HG03097 (cell line): ENCODE measurements at regions not wholly inside any gene's neighbourhood (a gene's known extent, or its start where the extent isn't known, plus 50 kb on each side); places are given as distances from the start of the nearest gene placed in this dataset.
"Not testable (repeated sequence)": the region's sequence is repeated elsewhere in the genome, so short reads cannot be mapped to it uniquely, and the experiment has no call there.

Experiments used
- ATAC-seq: cut with Tn5 transposase; IDR thresholded peaks from one replicate; pipeline ENCODE4 v1.9.1; 2021; ENCODE audit not compliant: unreplicated experiment, low FRiP score

GRCh38 chr13:103894626-103895025 lies 828.4 kb upstream of the SLC10A2 start:
- no peak for ATAC-seq

- no peak for ATAC-seq
Observed at GRCh38 chr13:103884101-103884723, 818.0 kb upstream of the SLC10A2 start.

- ATAC-seq: no peak
Observed at GRCh38 chr13:103883698-103884097, 817.5 kb upstream of the SLC10A2 start.

DNA sequence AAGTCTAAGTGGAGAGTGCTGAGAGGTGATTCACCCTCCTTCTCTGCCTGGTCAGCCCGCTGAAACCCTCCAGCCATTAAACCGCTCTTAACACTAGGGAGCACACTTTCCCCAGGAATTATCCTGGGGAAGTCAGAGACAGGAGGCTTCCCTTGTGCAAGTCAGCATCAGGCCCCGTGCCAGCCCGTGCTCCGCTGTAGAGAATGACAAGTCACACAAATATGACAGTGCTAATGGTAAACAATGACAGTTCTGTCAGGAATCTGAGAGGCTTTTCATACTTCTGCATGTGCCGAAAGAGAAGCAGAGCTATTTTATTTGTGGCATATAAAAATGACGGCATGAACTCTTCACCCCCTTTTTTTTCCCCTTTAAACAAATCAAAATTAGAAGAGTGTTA lies 816.9 kb upstream of the SLC10A2 start:
- no peak for ATAC-seq

GRCh38 chr13:103880146-103880545 lies 813.9 kb upstream of the SLC10A2 start:
- not testable (repeated sequence) for ATAC-seq

DNA sequence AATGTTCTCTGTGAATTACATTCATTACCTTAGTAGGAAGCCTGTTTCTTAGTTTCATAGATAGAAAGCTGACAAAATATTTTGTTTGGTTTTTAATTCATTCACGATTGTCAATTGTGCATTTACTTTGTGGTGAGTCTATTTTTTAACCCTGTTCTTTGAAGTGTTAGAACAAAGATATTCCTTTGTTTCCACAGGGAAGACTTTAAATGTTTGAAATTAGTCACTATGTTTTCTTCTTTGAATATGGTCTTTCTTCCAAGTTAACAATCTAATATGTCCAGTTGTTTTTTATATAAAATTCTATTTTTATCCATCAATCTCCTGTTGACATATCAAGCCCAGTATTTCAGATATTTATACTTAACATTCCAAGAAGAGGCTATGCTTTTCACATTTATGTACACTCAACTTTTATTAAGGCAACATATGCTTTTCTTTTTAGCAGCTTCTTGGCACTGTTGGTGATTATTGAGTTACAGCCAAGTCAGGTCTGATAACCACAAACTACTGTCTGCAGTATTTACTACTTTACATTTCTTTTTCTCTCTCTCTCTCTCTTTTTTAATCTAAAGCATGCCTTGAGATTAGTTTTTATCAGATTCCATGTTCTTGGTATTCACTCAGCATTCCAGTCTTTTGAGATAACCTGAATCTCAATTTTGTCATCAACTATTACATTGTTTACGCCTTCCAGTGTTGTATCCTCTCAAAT lies 812.8 kb upstream of the SLC10A2 start:
- no peak for ATAC-seq

- ATAC-seq: no peak
Observed at GRCh38 chr13:103876571-103876970, 810.4 kb upstream of the SLC10A2 start.

GRCh38 chr13:103873725-103874124 lies 807.5 kb upstream of the SLC10A2 start:
- ATAC-seq: no peak

DNA sequence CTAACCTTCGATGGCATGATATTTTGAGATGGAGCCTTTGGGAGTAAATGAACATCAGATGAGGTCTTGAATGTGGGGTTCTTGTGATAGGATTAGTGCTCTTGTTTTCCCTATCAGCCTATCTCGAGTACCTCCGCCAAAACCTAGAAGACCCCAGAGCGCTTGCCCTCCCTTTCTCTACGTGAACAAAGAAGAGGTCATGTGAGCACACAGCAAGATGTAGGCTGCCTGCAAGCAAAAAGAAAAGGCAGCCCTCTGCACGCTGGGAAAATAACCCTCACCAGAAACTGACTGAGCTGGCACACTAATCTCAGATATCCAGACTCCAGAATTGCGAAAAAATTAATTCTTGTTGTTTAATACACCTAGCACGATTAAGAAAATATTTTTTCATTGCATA lies 799.8 kb upstream of the SLC10A2 start:
- ATAC-seq: no peak

- ATAC-seq: no peak
Observed at GRCh38 chr13:103862525-103862924, 796.3 kb upstream of the SLC10A2 start.

DNA sequence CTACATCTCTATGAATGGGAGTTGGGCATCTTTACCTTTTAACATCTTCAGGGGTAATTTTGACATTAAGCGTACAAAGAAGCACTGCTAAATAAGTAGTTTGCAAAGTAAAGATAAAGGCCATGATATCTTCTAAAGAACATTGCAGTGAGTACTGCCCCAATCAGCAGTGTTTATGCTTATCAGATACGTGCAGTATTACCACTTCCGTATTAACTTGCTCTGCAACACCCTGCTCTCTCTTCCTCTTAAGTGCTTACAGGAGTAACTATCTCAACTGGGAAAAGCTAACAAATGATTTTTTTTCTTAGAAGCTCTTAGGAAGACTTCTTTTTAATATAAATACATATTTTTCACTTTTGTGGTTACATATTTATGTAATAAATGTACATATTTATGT lies 793.7 kb upstream of the SLC10A2 start:
- ATAC-seq: no peak

DNA sequence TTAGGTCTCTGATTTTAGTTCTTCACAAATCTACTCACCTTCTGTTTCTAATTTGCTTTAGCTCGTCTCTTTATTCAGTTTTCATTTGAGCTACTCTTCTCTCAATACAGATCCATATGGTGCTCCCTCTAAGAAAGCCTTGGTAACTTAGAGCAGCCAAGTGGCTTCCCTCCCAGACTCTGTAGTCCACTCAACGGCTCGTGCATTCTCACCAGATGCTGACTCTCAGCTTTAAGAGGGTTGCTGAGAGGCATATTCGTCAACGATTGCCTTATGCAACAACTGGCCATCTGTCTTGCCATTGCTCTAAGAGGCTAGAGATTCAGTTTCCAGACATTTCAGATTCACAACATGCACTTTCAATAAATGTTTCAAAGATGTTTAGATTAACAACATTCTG lies 785.8 kb upstream of the SLC10A2 start:
- no peak for ATAC-seq

- ATAC-seq: no peak
Observed at GRCh38 chr13:103844471-103844870, 778.3 kb upstream of the SLC10A2 start.

DNA sequence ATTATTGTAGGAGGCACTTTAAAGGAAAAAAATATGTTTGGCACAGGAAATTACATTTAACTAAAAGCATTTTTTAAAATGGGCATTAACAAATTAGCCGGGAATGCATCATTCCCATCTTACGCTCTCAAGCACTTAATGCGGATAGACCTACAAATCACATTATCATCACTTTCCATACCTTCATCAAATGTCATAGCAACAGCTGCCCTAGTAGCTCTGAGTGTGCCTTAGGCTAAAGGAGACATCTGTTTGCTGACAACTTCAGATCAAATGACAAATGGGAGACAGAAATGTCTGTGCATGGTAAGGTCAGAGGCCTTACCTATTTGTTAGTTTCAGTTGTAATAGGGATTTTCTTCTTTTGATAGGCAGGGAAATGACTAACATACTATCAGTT lies 773.2 kb upstream of the SLC10A2 start:
- no peak for ATAC-seq

DNA sequence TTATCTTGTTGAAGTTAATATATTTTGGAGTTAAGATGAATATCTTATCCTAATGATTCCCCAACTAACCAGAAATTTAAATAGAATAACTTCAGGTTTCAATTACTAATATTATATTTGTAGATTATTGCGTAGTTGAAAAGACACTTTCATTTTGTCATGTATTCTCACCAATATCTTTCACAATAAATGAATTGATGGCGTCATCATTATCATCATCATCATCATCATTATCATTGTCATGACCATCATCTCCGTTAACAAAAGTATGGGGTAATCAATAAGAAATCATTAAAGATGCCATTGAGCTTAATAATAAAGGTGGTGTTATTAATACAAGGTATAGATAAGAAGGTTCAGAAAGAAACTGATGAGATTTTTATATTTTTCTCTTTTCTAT lies 768.8 kb upstream of the SLC10A2 start:
- ATAC-seq: no peak

DNA sequence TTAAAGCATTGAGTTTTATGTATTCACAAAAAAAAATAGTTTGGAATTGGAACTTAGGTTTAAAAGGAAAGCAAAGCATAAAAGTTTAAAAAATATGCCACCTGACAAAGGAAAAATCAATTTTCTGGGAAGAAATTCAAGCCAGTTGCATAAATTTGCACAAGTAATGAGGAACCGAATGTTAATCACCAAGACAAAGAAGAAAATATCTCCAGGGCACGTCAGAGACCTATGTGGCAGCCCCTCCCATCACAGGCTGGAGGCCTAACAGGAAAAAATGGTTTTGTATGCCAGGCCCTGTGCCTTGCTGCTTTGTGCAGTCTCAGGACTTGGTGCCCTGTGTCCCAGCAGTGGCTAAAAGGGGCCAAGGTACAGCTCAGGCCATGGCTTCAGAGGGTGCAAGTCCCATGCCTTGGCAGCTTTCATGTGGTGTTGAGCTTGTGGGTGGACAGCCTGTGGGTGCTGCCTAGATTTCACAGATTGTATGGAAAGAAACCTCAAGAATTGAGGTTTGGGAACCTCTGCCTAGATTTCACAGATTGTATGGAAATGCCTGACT lies 767.2 kb upstream of the SLC10A2 start:
- ATAC-seq: no peak

DNA sequence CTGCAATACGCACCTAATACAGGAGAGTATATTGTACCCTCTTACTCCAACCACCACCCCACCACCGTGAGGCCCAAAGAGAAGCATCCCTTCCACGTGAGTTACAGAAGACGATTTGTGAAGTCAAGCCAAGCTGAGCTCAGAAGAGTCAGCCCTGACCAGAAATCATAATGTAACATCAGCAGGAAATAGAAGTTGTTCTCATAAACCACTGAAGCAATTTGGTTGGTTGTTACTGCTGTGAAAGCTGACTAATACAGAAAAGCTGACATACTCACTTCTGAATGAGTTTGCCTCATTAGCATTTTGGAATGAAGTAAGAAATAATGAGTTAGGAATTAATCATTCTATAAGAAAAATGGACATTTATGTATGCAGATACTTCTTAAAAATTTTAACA lies 749.4 kb upstream of the SLC10A2 start:
- ATAC-seq: no peak

DNA sequence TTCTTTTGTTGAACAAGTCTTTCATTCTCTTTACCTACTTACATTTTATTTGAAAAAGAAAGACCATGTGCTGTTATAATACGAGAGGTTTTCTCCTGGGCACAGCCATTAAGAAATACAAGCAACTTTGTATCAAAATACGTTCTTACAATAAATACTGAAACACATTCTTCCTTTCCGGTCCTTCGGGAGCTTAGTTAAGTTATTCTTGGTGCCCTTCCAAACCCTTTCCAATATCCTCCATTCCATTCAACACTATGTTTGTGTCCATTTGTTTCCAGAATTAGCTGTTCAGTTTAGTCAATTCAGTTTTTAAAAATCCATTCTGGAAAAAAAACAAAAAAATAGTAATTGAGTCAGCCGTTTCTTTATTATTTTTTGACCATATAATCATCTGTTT lies 746.8 kb upstream of the SLC10A2 start:
- ATAC-seq: no peak

- ATAC-seq: no peak
Observed at GRCh38 chr13:103812558-103812957, 746.3 kb upstream of the SLC10A2 start.

DNA sequence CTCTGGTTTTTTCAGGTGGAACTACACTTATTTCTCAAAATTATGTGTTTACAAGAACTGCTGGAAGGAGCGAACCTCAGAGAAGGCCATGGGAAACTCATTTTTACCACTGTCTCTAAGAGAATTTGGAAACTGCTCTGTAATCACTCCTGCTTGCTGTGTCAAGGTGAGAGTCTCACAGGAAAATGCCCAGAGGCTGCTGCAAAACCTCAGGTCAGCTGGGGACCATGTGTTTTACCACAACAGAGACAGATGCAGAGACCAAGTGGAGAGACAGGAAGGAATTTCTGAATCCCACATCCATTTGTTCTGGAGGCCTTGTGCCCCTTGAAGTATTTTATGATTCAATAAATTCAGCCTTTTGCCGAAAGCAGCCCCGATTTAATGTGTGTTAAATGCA lies 743.8 kb upstream of the SLC10A2 start:
- no peak for ATAC-seq

- ATAC-seq: no peak
Observed at GRCh38 chr13:103805771-103806170, 739.6 kb upstream of the SLC10A2 start.

- no peak for ATAC-seq
Observed at GRCh38 chr13:103803349-103803748, 737.1 kb upstream of the SLC10A2 start.
